ENCODE measurements at regions not wholly inside any gene's neighbourhood (a gene's known extent, or its start where the extent isn't known, plus 50 kb on each side); places are given as distances from the start of the nearest gene placed in this dataset.

GRCh38 chr6:110552076-110552475 lies 75.7 kb upstream of the SLC22A16 start:
- no peak for DNase-seq (ENCODE audit: low read depth)
- no peak overlapping the region for H3K4me3 ChIP-seq (ENCODE audit: low read length)
- no peak for TF ChIP-seq CTCF (conservative IDR thresholded peaks at IDR 0.05; ENCODE audit: low read depth, low read length)

- H3K4me3 ChIP-seq (ENCODE audit: low read length) = no peak overlapping the region
- no peak for DNase-seq (ENCODE audit: low read depth)
- no peak for TF ChIP-seq CTCF (conservative IDR thresholded peaks at IDR 0.05; ENCODE audit: low read depth, low read length)
Observed at GRCh38 chr6:110551088-110551487, 74.7 kb upstream of the SLC22A16 start.

- no peak for TF ChIP-seq CTCF (conservative IDR thresholded peaks at IDR 0.05; ENCODE audit: low read depth, low read length)
- no peak overlapping the region for H3K4me3 ChIP-seq (ENCODE audit: low read length)
- DNase-seq (ENCODE audit: low read depth) = no peak
Observed at GRCh38 chr6:110550353-110550752, 73.9 kb upstream of the SLC22A16 start.

- no peak for DNase-seq (ENCODE audit: low read depth)
- H3K4me3 ChIP-seq (ENCODE audit: low read length) = no peak overlapping the region
- TF ChIP-seq CTCF (conservative IDR thresholded peaks at IDR 0.05; ENCODE audit: low read depth, low read length) = no peak
Observed at GRCh38 chr6:110549277-110549676, 72.9 kb upstream of the SLC22A16 start.

GRCh38 chr6:110548110-110548847 lies 71.9 kb upstream of the SLC22A16 start:
- no peak for TF ChIP-seq CTCF (conservative IDR thresholded peaks at IDR 0.05; ENCODE audit: low read depth, low read length)
- no peak for DNase-seq (ENCODE audit: low read depth)
- no peak overlapping the region for H3K4me3 ChIP-seq (ENCODE audit: low read length)

- DNase-seq (ENCODE audit: low read depth) = no peak
- no peak overlapping the region for H3K4me3 ChIP-seq (ENCODE audit: low read length)
- no peak for TF ChIP-seq CTCF (conservative IDR thresholded peaks at IDR 0.05; ENCODE audit: low read depth, low read length)
Observed at GRCh38 chr6:110547266-110547964, 71.0 kb upstream of the SLC22A16 start.
